Stimulated activated memory B cell treated with anti-CD40 and anti-IgM and Interleukin-4, amounts not matched to agents 10 μg/mL and 1 μg/mL and 100 μg/mL, for 72 hours (primary cell): ENCODE measurements at regions not wholly inside any gene's neighbourhood (a gene's known extent, or its start where the extent isn't known, plus 50 kb on each side); places are given as distances from the start of the nearest gene placed in this dataset.
A peak's percentile ranks its signal among the peaks of the same experiment; 100 is the strongest.
"Not testable (repeated sequence)": the region's sequence is repeated elsewhere in the genome, so short reads cannot be mapped to it uniquely, and the experiment has no call there.

Experiments used
- ATAC-seq: fragments of 150-1000 bp; cut with Tn5 transposase; 2 replicates; pipeline ENCODE4 v1.10.0; 2021
- H3K27ac Mint-ChIP-seq: one replicate; pipeline ENCODE4 v1.8.0; 2022; ENCODE audit warnings: mild to moderate bottlenecking, mixed read lengths
- H3K27me3 Mint-ChIP-seq: one replicate; pipeline ENCODE4 v1.8.0; 2022; ENCODE audit warnings: mixed read lengths
- H3K36me3 Mint-ChIP-seq: one replicate; pipeline ENCODE4 v1.8.0; 2022; ENCODE audit warnings: mixed read lengths
- H3K4me1 Mint-ChIP-seq: one replicate; pipeline ENCODE4 v1.8.0; 2022; ENCODE audit warnings: mixed read lengths
- H3K4me3 Mint-ChIP-seq: one replicate; pipeline ENCODE4 v1.8.0; 2022; ENCODE audit warnings: mild to moderate bottlenecking, moderate library complexity, mixed read lengths
- H3K9me3 Mint-ChIP-seq: one replicate; pipeline ENCODE4 v1.8.0; 2022; ENCODE audit warnings: mixed read lengths

- Mint-ChIP-seq H3K27me3 (no peaks in the 10 kb centered on the region), H3K4me3 (no peak overlapping the region), H3K27ac (no peak overlapping the region), H3K36me3 (no peaks in the 10 kb centered on the region), H3K4me1 (no peaks in the 10 kb centered on the region), H3K9me3 (no peaks in the 10 kb centered on the region)
- ATAC-seq = no peak
Measured at GRCh38 chr10:2326411-2326810, 589.1 kb upstream of the ADARB2 start.

GRCh38 chr10:2315045-2315485, 577.7 kb upstream of the ADARB2 start:
- not testable (repeated sequence) for H3K27ac Mint-ChIP-seq, H3K4me1 Mint-ChIP-seq, H3K27me3 Mint-ChIP-seq, H3K36me3 Mint-ChIP-seq, ATAC-seq, H3K4me3 Mint-ChIP-seq, H3K9me3 Mint-ChIP-seq

DNA sequence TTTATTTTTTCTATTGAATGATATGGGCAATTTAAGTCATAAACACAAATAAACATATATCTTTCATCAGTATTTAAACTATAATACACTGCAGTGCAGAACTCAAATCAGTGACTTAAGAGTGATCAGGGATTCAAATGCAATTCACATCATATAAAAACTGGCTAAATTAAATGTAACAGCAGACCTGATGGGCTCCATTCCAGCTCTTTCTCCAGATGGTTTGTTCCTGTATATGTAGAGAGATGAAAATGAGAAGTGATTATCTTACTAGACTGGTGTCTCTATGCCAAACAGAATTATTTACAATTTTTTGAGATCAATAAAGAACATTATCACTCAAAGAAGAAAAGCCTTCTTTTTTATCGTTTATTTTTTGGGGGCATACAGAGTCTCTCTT, 568.8 kb upstream of the ADARB2 start:
- no peak overlapping the region for H3K4me3 Mint-ChIP-seq
- no peak for ATAC-seq
- peaks cover 4% of the 10 kb centered on the region for H3K9me3 Mint-ChIP-seq
- no peak overlapping the region for H3K27ac Mint-ChIP-seq
- H3K27me3 Mint-ChIP-seq = peaks cover 15% of the 10 kb centered on the region
- H3K36me3 Mint-ChIP-seq = no peaks in the 10 kb centered on the region
- H3K4me1 Mint-ChIP-seq = no peaks in the 10 kb centered on the region

GRCh38 chr10:2303169-2303568, 565.8 kb upstream of the ADARB2 start:
- Mint-ChIP-seq H3K36me3 (no peaks in the 10 kb centered on the region), H3K27ac (no peak overlapping the region), H3K9me3 (peaks cover 4% of the 10 kb centered on the region), H3K4me3 (no peak overlapping the region), H3K27me3 (no peaks in the 10 kb centered on the region), H3K4me1 (no peaks in the 10 kb centered on the region)
- ATAC-seq = no peak

GRCh38 chr10:2301227-2301626, 563.9 kb upstream of the ADARB2 start:
- Mint-ChIP-seq H3K27ac (no peak overlapping the region), H3K4me1 (no peaks in the 10 kb centered on the region), H3K4me3 (no peak overlapping the region), H3K27me3 (no peaks in the 10 kb centered on the region), H3K36me3 (no peaks in the 10 kb centered on the region), H3K9me3 (peaks cover 4% of the 10 kb centered on the region)
- no peak for ATAC-seq

- no peak overlapping the region for H3K4me3 Mint-ChIP-seq
- H3K9me3 Mint-ChIP-seq = peaks cover 4% of the 10 kb centered on the region
- H3K27me3 Mint-ChIP-seq = no peaks in the 10 kb centered on the region
- no peaks in the 10 kb centered on the region for H3K4me1 Mint-ChIP-seq
- H3K27ac Mint-ChIP-seq = no peak overlapping the region
- no peak for ATAC-seq
- H3K36me3 Mint-ChIP-seq = no peaks in the 10 kb centered on the region
Measured at GRCh38 chr10:2300231-2300630, 562.9 kb upstream of the ADARB2 start.

DNA sequence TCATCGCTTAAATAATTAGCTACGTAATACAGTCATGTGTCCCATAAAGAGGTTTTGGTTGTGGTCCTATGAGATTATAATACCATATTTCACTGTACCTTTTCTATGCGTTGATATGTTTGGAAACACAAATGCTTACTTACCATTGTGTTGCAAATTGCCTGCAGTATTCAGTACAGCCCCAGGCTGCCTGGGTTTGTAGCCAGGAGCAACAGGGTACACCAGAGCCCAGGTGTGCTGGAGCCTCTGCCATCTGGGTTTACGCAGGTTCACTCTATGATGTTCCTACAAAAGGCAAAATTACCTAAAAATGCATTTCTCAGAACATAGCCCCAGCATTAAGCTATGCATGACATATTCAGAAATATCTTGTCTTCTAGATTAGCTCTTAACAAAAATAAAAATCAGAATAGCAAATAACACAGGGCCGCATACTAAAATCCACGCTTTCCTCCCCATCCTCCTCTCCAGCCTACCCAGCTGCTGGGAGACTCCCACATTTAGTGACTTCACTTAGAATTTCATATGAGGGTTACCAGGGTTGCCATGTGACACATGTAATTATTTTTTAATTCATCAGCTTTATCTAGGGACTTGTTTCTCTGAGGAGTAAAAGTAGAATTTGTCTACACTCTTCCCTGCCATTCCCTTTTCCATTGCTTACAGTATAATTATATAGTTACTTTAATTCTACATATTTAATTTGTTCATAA, 559.0 kb upstream of the ADARB2 start:
- ATAC-seq = no peak
- Mint-ChIP-seq H3K27ac (no peak overlapping the region), H3K27me3 (no peaks in the 10 kb centered on the region)

GRCh38 chr10:2294739-2295138, 557.4 kb upstream of the ADARB2 start:
- Mint-ChIP-seq H3K4me3 (no peak overlapping the region), H3K27ac (no peak overlapping the region), H3K27me3 (no peaks in the 10 kb centered on the region), H3K9me3 (no peaks in the 10 kb centered on the region), H3K4me1 (no peaks in the 10 kb centered on the region), H3K36me3 (no peaks in the 10 kb centered on the region)
- no peak for ATAC-seq

More for the DNA sequence above, 559.0 kb upstream of the ADARB2 start:
- Mint-ChIP-seq H3K4me1 (no peaks in the 10 kb centered on the region), H3K9me3 (no peaks in the 10 kb centered on the region), H3K36me3 (no peaks in the 10 kb centered on the region), H3K4me3 (no peak overlapping the region)

DNA sequence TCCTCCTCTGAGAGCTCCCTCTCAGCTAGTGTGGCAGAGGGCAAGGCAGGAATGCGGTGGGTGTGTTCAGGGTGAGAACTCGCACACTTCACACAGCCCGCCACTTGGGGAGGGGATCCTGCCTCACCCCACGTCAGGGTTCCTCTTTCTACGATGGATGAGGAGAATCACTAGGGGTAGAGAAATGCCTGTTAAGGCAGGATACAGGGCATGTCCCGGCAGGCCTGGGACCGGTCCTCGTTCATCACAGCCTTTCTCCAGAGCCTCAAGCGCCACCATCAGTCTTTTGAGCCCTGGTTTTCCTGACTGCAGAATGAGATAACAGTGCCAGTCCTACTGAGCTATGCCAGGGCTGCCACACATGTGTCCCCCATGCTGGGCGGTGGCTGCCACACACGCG, 546.7 kb upstream of the ADARB2 start:
- no peaks in the 10 kb centered on the region for H3K4me1 Mint-ChIP-seq
- ATAC-seq = peak; percentile 42
- H3K36me3 Mint-ChIP-seq = no peaks in the 10 kb centered on the region
- no peak overlapping the region for H3K4me3 Mint-ChIP-seq
- peaks cover 2% of the 10 kb centered on the region for H3K27me3 Mint-ChIP-seq
- no peak overlapping the region for H3K27ac Mint-ChIP-seq
- H3K9me3 Mint-ChIP-seq = no peaks in the 10 kb centered on the region

- ATAC-seq = no peak
- no peaks in the 10 kb centered on the region for H3K9me3 Mint-ChIP-seq
Measured at GRCh38 chr10:2282202-2282601, 544.9 kb upstream of the ADARB2 start.

DNA sequence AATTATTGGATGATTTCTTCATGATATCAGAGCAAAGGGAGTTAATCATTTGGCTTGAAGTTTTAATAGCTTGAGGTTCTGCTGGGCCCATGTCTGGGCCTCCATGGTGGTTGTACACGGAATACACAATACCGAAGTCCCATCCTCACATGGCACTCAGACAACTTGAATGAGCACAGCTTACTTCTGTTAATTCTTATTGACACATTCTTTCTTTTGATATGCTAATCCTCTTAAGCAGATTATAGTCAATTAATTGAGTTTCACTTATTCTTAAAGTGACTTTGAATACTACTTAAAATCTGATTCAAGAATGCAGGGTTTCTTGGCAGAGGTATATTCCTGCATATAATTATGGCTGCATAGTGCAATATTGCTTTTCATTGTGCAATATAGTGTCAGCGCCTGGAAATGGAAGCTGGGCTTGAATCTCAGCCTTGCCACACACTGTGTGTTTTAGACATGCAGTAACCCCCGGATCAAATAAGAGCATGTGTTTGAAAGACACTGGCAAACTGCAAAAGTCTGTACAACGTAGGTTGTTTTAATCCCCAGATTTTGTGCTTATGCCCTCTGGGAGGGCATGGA, 543.5 kb upstream of the ADARB2 start:
- Mint-ChIP-seq H3K4me1 (no peaks in the 10 kb centered on the region), H3K27me3 (no peaks in the 10 kb centered on the region), H3K27ac (no peak overlapping the region), H3K36me3 (no peaks in the 10 kb centered on the region), H3K4me3 (no peak overlapping the region), H3K9me3 (no peaks in the 10 kb centered on the region)
- no peak for ATAC-seq

More at GRCh38 chr10:2282202-2282601, 544.9 kb upstream of the ADARB2 start:
- H3K27ac Mint-ChIP-seq = no peak overlapping the region
- H3K4me3 Mint-ChIP-seq = no peak overlapping the region
- no peaks in the 10 kb centered on the region for H3K27me3 Mint-ChIP-seq
- no peaks in the 10 kb centered on the region for H3K4me1 Mint-ChIP-seq
- H3K36me3 Mint-ChIP-seq = no peaks in the 10 kb centered on the region

- Mint-ChIP-seq H3K4me3 (no peak overlapping the region), H3K36me3 (no peaks in the 10 kb centered on the region), H3K4me1 (no peaks in the 10 kb centered on the region), H3K27me3 (no peaks in the 10 kb centered on the region), H3K27ac (no peak overlapping the region), H3K9me3 (peaks cover 2% of the 10 kb centered on the region)
- no peak for ATAC-seq
Measured at GRCh38 chr10:2279711-2280110, 542.4 kb upstream of the ADARB2 start.

GRCh38 chr10:2278363-2278762, 541.0 kb upstream of the ADARB2 start:
- Mint-ChIP-seq H3K4me3 (no peak overlapping the region), H3K27me3 (no peaks in the 10 kb centered on the region), H3K9me3 (peaks cover 5% of the 10 kb centered on the region), H3K36me3 (no peaks in the 10 kb centered on the region), H3K4me1 (no peaks in the 10 kb centered on the region), H3K27ac (no peak overlapping the region)
- ATAC-seq = no peak

- H3K27ac Mint-ChIP-seq = no peak overlapping the region
- H3K36me3 Mint-ChIP-seq = no peaks in the 10 kb centered on the region
- H3K9me3 Mint-ChIP-seq = peaks cover 10% of the 10 kb centered on the region
- H3K4me3 Mint-ChIP-seq = no peak overlapping the region
- peaks cover 7% of the 10 kb centered on the region for H3K27me3 Mint-ChIP-seq
- no peak for ATAC-seq
- no peaks in the 10 kb centered on the region for H3K4me1 Mint-ChIP-seq
Measured at GRCh38 chr10:2263561-2263960, 526.2 kb upstream of the ADARB2 start.

GRCh38 chr10:2262878-2263277, 525.6 kb upstream of the ADARB2 start:
- Mint-ChIP-seq H3K9me3 (peaks cover 10% of the 10 kb centered on the region), H3K4me1 (no peaks in the 10 kb centered on the region), H3K27me3 (peaks cover under 1% of the 10 kb centered on the region), H3K4me3 (no peak overlapping the region), H3K27ac (no peak overlapping the region), H3K36me3 (no peaks in the 10 kb centered on the region)
- no peak for ATAC-seq

GRCh38 chr10:2262333-2262732, 525.0 kb upstream of the ADARB2 start:
- ATAC-seq = no peak
- no peak overlapping the region for H3K27ac Mint-ChIP-seq
- H3K4me3 Mint-ChIP-seq = no peak overlapping the region

More at GRCh38 chr10:2262333-2262732, 525.0 kb upstream of the ADARB2 start:
- H3K9me3 Mint-ChIP-seq = peaks cover 10% of the 10 kb centered on the region
- no peaks in the 10 kb centered on the region for H3K36me3 Mint-ChIP-seq
- no peaks in the 10 kb centered on the region for H3K4me1 Mint-ChIP-seq
- H3K27me3 Mint-ChIP-seq = no peaks in the 10 kb centered on the region
